ENCODE measurements at regions not wholly inside any gene's neighbourhood (a gene's known extent, or its start where the extent isn't known, plus 50 kb on each side); places are given as distances from the start of the nearest gene placed in this dataset.

DNA sequence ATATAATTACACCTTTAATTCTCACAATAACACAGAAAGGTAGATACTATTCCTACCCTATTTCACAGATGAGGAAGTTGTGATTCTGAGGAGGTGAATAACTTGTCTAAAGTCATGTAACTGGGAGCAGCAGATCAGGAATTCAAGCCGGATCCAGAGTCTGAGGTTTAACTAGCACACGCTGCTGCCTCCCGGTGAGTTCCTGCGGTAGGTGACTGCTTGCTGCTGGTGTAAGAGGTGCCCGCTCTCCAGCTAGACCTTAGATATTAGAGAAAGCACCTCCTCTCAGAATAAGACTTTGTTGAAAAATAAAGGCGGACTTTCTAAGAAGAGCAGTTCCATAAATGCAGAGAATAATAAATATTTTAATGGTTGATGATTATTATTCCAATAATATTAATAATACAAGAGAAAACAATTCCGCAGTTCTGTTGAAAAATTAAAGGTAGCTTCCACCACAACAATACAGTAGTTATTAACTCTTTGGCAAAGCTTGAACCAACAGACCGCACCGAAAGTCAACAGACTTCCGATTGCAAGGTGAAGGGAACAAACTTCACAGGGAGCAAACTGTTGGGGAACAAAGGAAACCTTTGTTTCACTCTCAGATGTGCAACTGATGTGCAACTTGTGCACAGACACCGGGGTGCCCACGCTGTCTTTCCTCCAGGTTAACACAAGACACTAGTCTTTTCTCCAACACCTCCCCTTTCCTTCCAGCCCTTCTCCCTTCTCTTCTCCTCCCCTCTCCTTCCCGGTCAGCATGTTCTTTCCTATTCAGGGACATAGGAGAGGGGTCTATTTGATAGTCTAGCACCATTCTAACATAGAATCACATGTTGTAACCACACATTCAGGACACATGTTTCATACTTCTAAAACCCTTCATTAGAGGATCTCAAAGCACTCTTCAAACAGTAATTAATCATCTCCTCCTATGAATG lies 73.2 kb upstream of the EGLN3 start (continued):
- TF ChIP-seq ZNF318 (CRISPR knock-in tag; IDR thresholded peaks at IDR 0.05), result no peak
- TF ChIP-seq ZNF383 (CRISPR knock-in tag; IDR thresholded peaks at IDR 0.05; ENCODE audit: borderline replicate concordance), result no peak; the same call in 1 of the 2 replicates
- no peak for TF ChIP-seq ADNP (CRISPR knock-in tag; IDR thresholded peaks at IDR 0.05)
- TF ChIP-seq ZNF367 (CRISPR knock-in tag; IDR thresholded peaks at IDR 0.05; ENCODE audit: borderline replicate concordance), result no peak
- peak; percentile 88 for TF ChIP-seq KDM4B (CRISPR knock-in tag; IDR thresholded peaks at IDR 0.05)
- TF ChIP-seq MYPOP (CRISPR knock-in tag; IDR thresholded peaks at IDR 0.05), result peak; percentile 77; the same call in 1 of the 2 replicates
- no peak for TF ChIP-seq ARNT (IDR thresholded peaks at IDR 0.05)
- peak; percentile 96 for TF ChIP-seq CBX5 (CRISPR knock-in tag; IDR thresholded peaks at IDR 0.05; ENCODE audit: borderline replicate concordance)
- TF ChIP-seq ZBTB37 (CRISPR knock-in tag; IDR thresholded peaks at IDR 0.05), result peak; percentile 95; the same call in 1 of the 2 replicates
- peak; percentile 21 for TF ChIP-seq KDM3A (CRISPR knock-in tag; IDR thresholded peaks at IDR 0.05; ENCODE audit: low read depth)
- 0 out of 2 replicates have a peak, but pooled peaks have one; percentile 48 for TF ChIP-seq THYN1 (CRISPR knock-in tag; IDR thresholded peaks at IDR 0.05; ENCODE audit: borderline replicate concordance, low read depth)
- peak; percentile 15 for TF ChIP-seq KLF11 (CRISPR knock-in tag; IDR thresholded peaks at IDR 0.05)
- peak; percentile 60; the same call in 1 of the 2 replicates for TF ChIP-seq DMAP1 (CRISPR knock-in tag; IDR thresholded peaks at IDR 0.05)
- no peak for TF ChIP-seq HES4 (CRISPR knock-in tag; IDR thresholded peaks at IDR 0.05; ENCODE audit: borderline replicate concordance)
- peak; percentile 82; the same call in 1 of the 2 replicates for TF ChIP-seq TFAP4 (IDR thresholded peaks at IDR 0.05; ENCODE audit: borderline replicate concordance, low read depth)
- peak; percentile 98 for TF ChIP-seq NFIC (IDR thresholded peaks at IDR 0.05; ENCODE audit: low read length)
- TF ChIP-seq NCOA2 (CRISPR knock-in tag; IDR thresholded peaks at IDR 0.05), result peak; percentile 96
- TF ChIP-seq ZSCAN31 (CRISPR knock-in tag; IDR thresholded peaks at IDR 0.05; ENCODE audit: low read depth), result peak; percentile 74; the same call in 1 of the 2 replicates

Measured in HepG2 (cell line).